ENCODE measurements at regions not wholly inside any gene's neighbourhood (a gene's known extent, or its start where the extent isn't known, plus 50 kb on each side); places are given as distances from the start of the nearest gene placed in this dataset.

- TF ChIP-seq PRDM10 (CRISPR knock-in tag; IDR thresholded peaks at IDR 0.05; ENCODE audit: low read depth) (no peak), ATF3 (CRISPR knock-in tag; IDR thresholded peaks at IDR 0.05) (no peak), POLR2A (IDR thresholded peaks at IDR 0.05; ENCODE audit: insufficient read depth in 1 of 2, low read depth in 2 of 2, low read length in 2 of 2) (no peak), ZNF780A (CRISPR knock-in tag; IDR thresholded peaks at IDR 0.05) (no peak), NFE2L2 (IDR thresholded peaks at IDR 0.05; ENCODE audit: low read length) (no peak), IRF1 (CRISPR knock-in tag; IDR thresholded peaks at IDR 0.05; ENCODE audit: low read depth) (no peak), ZNF121 (CRISPR knock-in tag; IDR thresholded peaks at IDR 0.05) (no peak), ATF4 (CRISPR knock-in tag; IDR thresholded peaks at IDR 0.05) (no peak), ARID5B (CRISPR knock-in tag; IDR thresholded peaks at IDR 0.05) (no peak), ZNF276 (CRISPR knock-in tag; IDR thresholded peaks at IDR 0.05; ENCODE audit: low read depth) (no peak), CTCF (CRISPR knock-in tag; IDR thresholded peaks at IDR 0.05) (no peak)
Measured at GRCh38 chr2:126542247-126542646, 113.7 kb upstream of the GYPC start.

All from HepG2 (cell line).